PC-9 (cell line): ENCODE measurements at regions not wholly inside any gene's neighbourhood (a gene's known extent, or its start where the extent isn't known, plus 50 kb on each side); places are given as distances from the start of the nearest gene placed in this dataset.
A peak's percentile ranks its signal among the peaks of the same experiment; 100 is the strongest.

ENCODE experiments used
- BruUV-seq: library from RNA; stranded (reverse); fragments of 400-500 nt; replicated peaks from 2 replicates; lab custom pipeline; 2021; lab: Mats Ljungman, UMichigan
- CTCF ChIA-PET: fragments of 300-600 bp; sonication (Branson Sonifier 250); formaldehyde crosslinking; loops from one replicate; lab custom pipeline; 2022; ENCODE audit warnings: antibody characterized with exemption; lab: Charles Lee
- POLR2A ChIA-PET: fragments of 300-600 bp; sonication (Branson Sonifier 250); formaldehyde crosslinking; loops from one replicate; lab custom pipeline; 2022; ENCODE audit warnings: antibody characterized with exemption; ENCODE audit not compliant: unreplicated experiment; lab: Charles Lee
- DNase-seq, 2 experiments: peaks; one replicate each; pipeline versions ENCODE4 v3.0.0 to v3.0.0-alpha.2; 2015 to 2022; ENCODE audit warnings: mixed read lengths in 1 of 2
- H2AFZ ChIP-seq: fragments of 200-600 bp; sonication (generic); 2 replicates; pipeline ENCODE4 v1.8.1; 2017; ENCODE audit warnings: antibody characterized with exemption
- H3F3A ChIP-seq: fragments of 200-600 bp; sonication (generic); 2 replicates; pipeline ENCODE4 v1.8.1; 2017; ENCODE audit warnings: antibody characterized with exemption, mild to moderate bottlenecking, low read depth; ENCODE audit not compliant: insufficient read depth
- H3K27ac ChIP-seq: fragments of 200-600 bp; sonication (generic); 2 replicates; pipeline ENCODE4 v1.6.1; 2016; ENCODE audit warnings: mixed run types
- H3K27me3 ChIP-seq: fragments of 200-600 bp; sonication (generic); 2 replicates; pipeline ENCODE4 v1.6.1; 2016; ENCODE audit warnings: low read depth, mixed run types; ENCODE audit not compliant: insufficient read depth
- H3K36me3 ChIP-seq: fragments of 200-600 bp; sonication (generic); 2 replicates; pipeline ENCODE4 v1.6.1; 2016; ENCODE audit warnings: low read depth, mixed run types
- H3K4me1 ChIP-seq: fragments of 200-600 bp; sonication (generic); replicated peaks from 2 replicates; pipeline ENCODE4 v1.6.1; 2016; ENCODE audit warnings: mixed run types; ENCODE audit not compliant: insufficient read depth
- H3K4me2 ChIP-seq: fragments of 200-600 bp; sonication (generic); 2 replicates; pipeline ENCODE4 v1.6.1; 2017; ENCODE audit warnings: mixed run types
- H3K4me3 ChIP-seq: fragments of 200-600 bp; sonication (generic); 2 replicates; pipeline ENCODE4 v1.6.1; 2016; ENCODE audit warnings: mixed run types
- H3K79me2 ChIP-seq: fragments of 200-600 bp; sonication (generic); 2 replicates; pipeline ENCODE4 v1.6.1; 2017; ENCODE audit warnings: low read depth, mixed run types
- H3K9me2 ChIP-seq: fragments of 200-600 bp; sonication (generic); 2 replicates; pipeline ENCODE4 v1.8.1; 2017; ENCODE audit warnings: mild to moderate bottlenecking; ENCODE audit not compliant: insufficient read depth
- H3K9me3 ChIP-seq: fragments of 200-600 bp; sonication (generic); 2 replicates; pipeline ENCODE4 v1.8.1; 2016; ENCODE audit warnings: low read depth; ENCODE audit not compliant: insufficient read depth
- H4K20me1 ChIP-seq: fragments of 200-600 bp; sonication (generic); 2 replicates; pipeline ENCODE4 v1.8.1; 2017; ENCODE audit not compliant: insufficient read depth
- CTCF ChIP-seq: fragments of 200-600 bp; sonication (generic); conservative IDR thresholded peaks from 2 replicates; pipeline ENCODE4 v1.6.1; 2017; ENCODE audit warnings: mixed run types, antibody characterized with exemption, mild to moderate bottlenecking, moderate library complexity
- EZH2 ChIP-seq: fragments of 200-600 bp; sonication (generic); IDR thresholded peaks from 2 replicates; pipeline ENCODE4 v1.8.0; 2017; ENCODE audit warnings: antibody characterized with exemption, low read depth
- intact Hi-C: fragments of 100-400 bp; cut with micrococcal nuclease; formaldehyde crosslinking; loops from one replicate; pipeline ENCODE4 v1.10.0; 2022; ENCODE audit not compliant: unreplicated experiment

- no peak overlapping the region for H2AFZ ChIP-seq
- POLR2A ChIA-PET = interaction anchor here (0.6 kb wide), 1 partner anchor 72 kb away, joined by 3 read pairs; no protein-coding TSS in a partner anchor
- no peaks in the 10 kb centered on the region for H3K27me3 ChIP-seq
- CTCF ChIA-PET = no interaction called here
- no peak overlapping the region for H3K4me3 ChIP-seq
- intact Hi-C loops = no loop called here
- no peaks in the 10 kb centered on the region for H3K79me2 ChIP-seq
- DNase-seq = no peak
- peaks cover 14% of the 10 kb centered on the region for H3K9me3 ChIP-seq
- no TSS peak for BruUV-seq
- no peak overlapping the region for H3K4me2 ChIP-seq
- peaks cover 19% of the 10 kb centered on the region for H3K4me1 ChIP-seq
- 0 out of 2 replicates have a peak, but pooled peaks cover 5% of the 10 kb centered on the region for H3F3A ChIP-seq
- no peak overlapping the region for H3K27ac ChIP-seq
- 0 out of 2 replicates have a peak, but pooled peaks cover 5% of the 10 kb centered on the region for H3K36me3 ChIP-seq
- TF ChIP-seq EZH2 (no peak), CTCF (no peak)
- no peaks in the 10 kb centered on the region for H4K20me1 ChIP-seq
- H3K9me2 ChIP-seq = no peaks in the 10 kb centered on the region
These were observed 385.2 kb downstream of the PLK2 start for GRCh38 chr5:58074717-58075116.

GRCh38 chr5:58074222-58074621, 385.7 kb downstream of the PLK2 start:
- Histone ChIP-seq H3K9me2 (no peaks in the 10 kb centered on the region), H3K4me2 (0 out of 2 replicates have a peak overlapping the region, but pooled peaks have one; percentile 8), H3K36me3 (0 out of 2 replicates have a peak, but pooled peaks cover 5% of the 10 kb centered on the region), H4K20me1 (no peaks in the 10 kb centered on the region), H3K4me1 (peaks cover 23% of the 10 kb centered on the region), H3K4me3 (no peak overlapping the region), H3K79me2 (no peaks in the 10 kb centered on the region), H2AFZ (no peak overlapping the region), H3K9me3 (peaks cover 14% of the 10 kb centered on the region), H3F3A (0 out of 2 replicates have a peak, but pooled peaks cover 5% of the 10 kb centered on the region), H3K27me3 (no peaks in the 10 kb centered on the region), H3K27ac (no peak overlapping the region)
- POLR2A ChIA-PET = interaction anchor here (0.6 kb wide), 1 partner anchor 71 kb away, joined by 3 read pairs; no protein-coding TSS in a partner anchor
- no peak for DNase-seq
- TF ChIP-seq EZH2 (no peak), CTCF (no peak)
- no TSS peak for BruUV-seq
- CTCF ChIA-PET = no interaction called here
- intact Hi-C loops = no loop called here

GRCh38 chr5:58073243-58073642, 386.6 kb downstream of the PLK2 start:
- DNase-seq = no peak
- ChIA-PET CTCF (no interaction called here), POLR2A (interaction anchor here (0.6 kb wide), 1 partner anchor 119 kb away, joined by 3 read pairs; no protein-coding TSS in a partner anchor)
- Histone ChIP-seq H3K79me2 (no peaks in the 10 kb centered on the region), H3K4me3 (no peak overlapping the region), H3K4me1 (peaks cover 23% of the 10 kb centered on the region), H3K9me2 (no peaks in the 10 kb centered on the region), H3F3A (0 out of 2 replicates have a peak, but pooled peaks cover 5% of the 10 kb centered on the region), H3K27me3 (no peaks in the 10 kb centered on the region), H2AFZ (no peak overlapping the region), H4K20me1 (no peaks in the 10 kb centered on the region), H3K36me3 (0 out of 2 replicates have a peak, but pooled peaks cover 5% of the 10 kb centered on the region), H3K4me2 (no peak overlapping the region), H3K27ac (no peak overlapping the region), H3K9me3 (peaks cover 15% of the 10 kb centered on the region)
- no peak for TF ChIP-seq EZH2
- no peak for TF ChIP-seq CTCF
- intact Hi-C loops = no loop called here
- no TSS peak for BruUV-seq
